HAP-1 (cell line): ENCODE measurements at regions not wholly inside any gene's neighbourhood (a gene's known extent, or its start where the extent isn't known, plus 50 kb on each side); places are given as distances from the start of the nearest gene placed in this dataset.
A peak's percentile ranks its signal among the peaks of the same experiment; 100 is the strongest.
"Not testable (repeated sequence)": the region's sequence is repeated elsewhere in the genome, so short reads cannot be mapped to it uniquely, and the experiment has no call there.

Source experiments
- DNase-seq, 2 experiments: peaks; one replicate each; pipeline ENCODE4 v3.0.0-alpha.2; 2016 to 2020; ENCODE audit warnings: low spot score in 2 of 2
- H3K27me3 ChIP-seq: fragments of 250-450 bp; sonication (Bioruptor Pico); 2 replicates; pipeline ENCODE4 v1.5.1; 2020; ENCODE audit warnings: low read depth, mild to moderate bottlenecking, moderate library complexity
- H3K36me3 ChIP-seq: fragments of 250-450 bp; sonication (Bioruptor Pico); replicated peaks from 2 replicates; pipeline ENCODE4 v1.5.1; 2020; ENCODE audit warnings: mild to moderate bottlenecking
- H3K4me1 ChIP-seq: fragments of 250-450 bp; sonication (Bioruptor Pico); 2 replicates; pipeline ENCODE4 v1.5.1; 2020; ENCODE audit warnings: mild to moderate bottlenecking
- H3K4me3 ChIP-seq: fragments of 250-450 bp; sonication (Bioruptor Pico); 2 replicates; pipeline ENCODE4 v1.5.1; 2020; ENCODE audit warnings: mild to moderate bottlenecking, moderate library complexity
- H3K9me3 ChIP-seq: fragments of 250-450 bp; sonication (Bioruptor Pico); 2 replicates; pipeline ENCODE4 v1.5.1; 2020; ENCODE audit warnings: mild to moderate bottlenecking, moderate library complexity
- in situ Hi-C: fragments of 300-500 bp; cut with MboI; formaldehyde crosslinking; loops from 3 replicates; pipeline ENCODE4 v1.14.3; 2020; ENCODE audit warnings: low sequenced_read_pairs, inconsistent platforms, mixed read lengths

DNA sequence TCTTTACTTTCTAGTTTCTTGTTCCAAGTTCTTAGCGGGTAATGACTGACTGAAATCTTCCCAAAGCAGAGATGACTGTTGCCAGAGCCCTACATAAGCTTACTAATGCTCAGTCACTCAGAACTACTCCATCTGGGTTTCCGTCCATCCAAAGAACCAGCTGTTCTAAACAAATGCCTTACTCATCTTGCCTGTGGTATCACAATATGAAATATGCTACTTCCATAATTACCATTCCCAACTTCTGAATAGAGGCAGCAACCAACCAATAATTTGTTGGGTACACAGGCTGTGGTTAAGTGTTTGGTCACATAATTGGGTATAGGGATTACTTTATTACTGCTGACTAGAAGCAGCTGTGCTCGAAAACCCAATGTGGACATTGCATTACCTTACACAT is 930.2 kb upstream of the DIAPH2 start:
- H3K4me3 ChIP-seq = no peak overlapping the region
- no peaks in the 10 kb centered on the region for H3K27me3 ChIP-seq
- H3K9me3 ChIP-seq = no peaks in the 10 kb centered on the region
- H3K36me3 ChIP-seq = no peaks in the 10 kb centered on the region
- no peaks in the 10 kb centered on the region for H3K4me1 ChIP-seq
- in situ Hi-C loops = loop anchor here (25.0 kb wide), 1 partner anchor 433 kb away; no protein-coding TSS in a partner anchor
- no peak for DNase-seq

DNA sequence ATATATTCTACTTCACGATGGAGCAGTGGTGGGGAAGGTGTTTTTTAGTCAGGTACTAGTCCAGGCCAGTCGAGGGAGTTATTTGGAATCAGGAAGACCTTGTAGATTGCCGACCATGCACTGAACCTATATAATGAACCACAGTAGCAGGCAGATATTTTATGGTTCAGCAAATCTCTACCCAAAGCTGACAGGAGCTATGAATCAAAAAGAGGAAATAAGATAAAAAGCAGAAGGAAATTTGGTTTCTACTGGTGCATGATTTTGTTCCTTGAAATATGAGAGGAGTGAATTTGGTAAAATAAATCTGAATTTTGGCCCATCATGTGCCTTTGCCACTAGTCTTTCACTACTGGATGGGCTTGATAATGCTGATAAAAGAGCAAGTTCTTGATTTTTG is 924.3 kb upstream of the DIAPH2 start:
- Histone ChIP-seq H3K36me3 (no peaks in the 10 kb centered on the region), H3K27me3 (no peaks in the 10 kb centered on the region), H3K4me1 (peaks cover 13% of the 10 kb centered on the region), H3K4me3 (no peak overlapping the region), H3K9me3 (no peaks in the 10 kb centered on the region)
- DNase-seq = no peak
- in situ Hi-C loops = loop anchor here (25.0 kb wide), 1 partner anchor 427 kb away; no protein-coding TSS in a partner anchor

DNA sequence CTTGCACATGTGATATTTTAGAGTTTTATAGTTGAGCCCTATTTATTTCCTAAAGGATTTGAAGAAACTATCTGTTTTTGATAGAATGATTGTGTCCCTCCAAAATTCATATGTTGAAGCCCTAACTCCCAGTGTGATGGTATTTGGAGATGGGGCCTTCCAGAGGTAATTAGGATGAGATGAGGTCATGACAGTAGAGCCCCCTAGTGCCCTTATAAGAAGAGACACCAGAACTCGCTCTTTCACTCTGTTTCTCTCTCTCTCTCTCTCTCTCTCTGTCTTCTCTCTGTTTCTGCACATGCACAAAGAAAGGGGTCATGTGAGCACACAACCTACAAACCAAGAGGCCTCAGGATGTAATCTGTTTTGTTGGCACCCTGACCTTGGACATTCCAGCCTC is 921.9 kb upstream of the DIAPH2 start:
- Histone ChIP-seq H3K4me1 (peaks cover 18% of the 10 kb centered on the region), H3K27me3 (no peaks in the 10 kb centered on the region), H3K36me3 (no peaks in the 10 kb centered on the region), H3K9me3 (no peaks in the 10 kb centered on the region), H3K4me3 (no peak overlapping the region)
- in situ Hi-C loops = loop anchor here (25.0 kb wide), 1 partner anchor 425 kb away; no protein-coding TSS in a partner anchor
- peak; percentile 26 to 81 for DNase-seq

DNA sequence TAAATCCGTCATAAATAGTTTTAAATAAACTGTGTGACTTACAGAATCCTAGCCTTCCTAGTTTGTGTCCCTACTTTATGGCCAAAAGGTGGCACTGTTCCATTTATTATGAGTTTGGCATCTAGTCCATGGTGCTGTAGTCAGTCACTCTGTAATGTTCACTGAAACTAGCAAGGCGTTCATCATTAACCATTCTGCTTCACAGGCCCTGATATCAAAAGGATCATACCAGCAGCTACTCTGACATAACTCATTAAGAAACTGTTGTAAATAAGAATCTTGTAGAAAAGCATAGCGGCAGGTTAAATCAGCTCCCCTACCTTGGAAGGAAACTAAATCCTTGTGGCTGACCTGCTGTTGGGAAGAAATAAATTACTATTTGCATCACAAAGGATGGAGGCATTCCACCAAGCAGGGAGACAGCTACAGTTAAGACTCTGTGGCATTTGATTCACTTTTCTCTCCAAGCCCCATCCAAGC is 919.6 kb upstream of the DIAPH2 start:
- no peak overlapping the region for H3K4me3 ChIP-seq
- H3K36me3 ChIP-seq = no peaks in the 10 kb centered on the region
- H3K4me1 ChIP-seq = peaks cover 18% of the 10 kb centered on the region
- DNase-seq = peak; percentile 53 to 88
- H3K27me3 ChIP-seq = no peaks in the 10 kb centered on the region
- H3K9me3 ChIP-seq = no peaks in the 10 kb centered on the region
- in situ Hi-C loops = loop anchor here (25.0 kb wide), 1 partner anchor 422 kb away; no protein-coding TSS in a partner anchor

DNA sequence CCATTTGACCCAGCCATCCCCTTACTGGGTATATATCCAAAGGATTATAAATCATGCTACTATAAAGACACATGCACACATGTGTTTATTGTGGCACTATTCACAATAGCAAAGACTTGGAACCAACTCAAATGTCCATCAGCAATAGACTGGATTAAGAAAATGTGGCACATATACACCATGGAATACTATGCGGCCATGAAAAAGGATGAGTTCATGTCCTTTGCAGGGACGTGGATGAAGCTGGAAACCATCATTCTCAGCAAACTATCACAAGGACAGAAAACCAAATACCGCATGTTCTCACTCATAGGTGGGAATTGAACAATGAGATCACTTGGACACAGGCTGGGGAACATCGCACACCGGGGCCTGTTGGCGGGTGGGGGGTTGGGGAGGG is 913.4 kb upstream of the DIAPH2 start:
- not testable (repeated sequence) for H3K4me1 ChIP-seq, H3K4me3 ChIP-seq, DNase-seq, H3K36me3 ChIP-seq, H3K9me3 ChIP-seq, H3K27me3 ChIP-seq
- in situ Hi-C loops = loop anchor here (25.0 kb wide), 1 partner anchor 416 kb away; no protein-coding TSS in a partner anchor

DNA sequence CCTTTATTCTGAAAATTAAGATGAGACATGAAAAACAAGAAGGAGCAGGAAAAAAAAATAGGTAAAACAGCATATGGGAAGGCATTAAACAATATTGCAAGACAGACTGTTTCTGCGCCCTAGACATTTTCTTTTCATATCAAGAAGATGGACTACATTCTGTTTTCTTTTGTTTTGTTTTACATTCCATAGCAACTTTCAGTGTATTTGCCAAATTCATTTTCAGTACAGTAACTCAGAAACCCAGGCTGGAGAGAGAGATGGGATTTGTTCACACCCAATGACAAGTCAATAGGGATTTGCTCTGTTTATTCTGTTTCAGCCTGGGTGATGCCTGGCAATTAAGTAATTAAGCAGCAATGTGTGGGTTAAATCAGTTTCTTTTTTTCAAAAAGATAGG is 892.8 kb upstream of the DIAPH2 start:
- H3K27me3 ChIP-seq = no peaks in the 10 kb centered on the region
- no peak overlapping the region for H3K4me3 ChIP-seq
- H3K36me3 ChIP-seq = no peaks in the 10 kb centered on the region
- H3K4me1 ChIP-seq = no peaks in the 10 kb centered on the region
- H3K9me3 ChIP-seq = no peaks in the 10 kb centered on the region
- DNase-seq = no peak
- in situ Hi-C loops = no loop called here

DNA sequence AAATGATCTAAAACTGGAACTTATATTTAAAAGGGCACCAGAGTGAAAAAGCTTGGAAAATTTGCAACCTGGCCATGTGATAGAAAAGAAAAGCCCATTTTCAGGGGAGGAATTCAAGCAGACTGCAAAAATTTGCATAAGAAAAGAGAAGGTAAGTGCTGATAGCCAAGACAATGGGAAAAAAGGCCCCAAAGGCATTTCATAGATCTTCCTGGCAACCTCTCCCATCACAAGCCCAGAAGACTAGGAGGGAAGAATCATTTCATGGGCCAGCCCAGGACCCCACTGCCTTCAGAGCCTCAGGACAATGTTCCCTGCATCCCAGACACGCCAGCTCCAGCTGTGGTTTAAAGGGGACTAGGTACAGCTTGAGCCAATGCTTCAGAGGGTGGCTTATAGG is 887.3 kb upstream of the DIAPH2 start:
- no peak overlapping the region for H3K4me3 ChIP-seq
- H3K9me3 ChIP-seq = no peaks in the 10 kb centered on the region
- no peaks in the 10 kb centered on the region for H3K27me3 ChIP-seq
- no peaks in the 10 kb centered on the region for H3K4me1 ChIP-seq
- H3K36me3 ChIP-seq = no peaks in the 10 kb centered on the region
- peak in 1 of 2 experiments; percentile 20 for DNase-seq
- in situ Hi-C loops = no loop called here

DNA sequence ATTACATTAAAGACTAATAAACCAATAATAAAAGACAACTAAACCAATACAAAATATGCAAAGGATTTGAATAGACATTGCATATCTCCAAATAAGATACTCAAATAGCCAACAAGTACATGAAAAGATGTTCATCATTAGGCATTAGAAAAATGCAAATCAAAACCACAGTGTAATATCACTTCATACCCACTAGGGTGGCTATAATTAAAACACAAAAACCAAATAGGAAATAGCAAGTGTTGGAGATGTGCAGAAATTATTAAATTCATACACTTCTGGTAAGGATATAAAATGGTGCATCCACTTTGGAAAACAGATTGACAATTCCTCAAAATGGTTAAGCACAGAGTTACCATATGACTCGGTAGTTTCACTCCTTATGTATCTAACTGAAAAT is 860.8 kb upstream of the DIAPH2 start:
- Histone ChIP-seq H3K4me1 (peaks cover 3% of the 10 kb centered on the region), H3K27me3 (no peaks in the 10 kb centered on the region), H3K36me3 (no peaks in the 10 kb centered on the region), H3K4me3 (no peak overlapping the region), H3K9me3 (no peaks in the 10 kb centered on the region)
- in situ Hi-C loops = no loop called here
- DNase-seq = no peak

DNA sequence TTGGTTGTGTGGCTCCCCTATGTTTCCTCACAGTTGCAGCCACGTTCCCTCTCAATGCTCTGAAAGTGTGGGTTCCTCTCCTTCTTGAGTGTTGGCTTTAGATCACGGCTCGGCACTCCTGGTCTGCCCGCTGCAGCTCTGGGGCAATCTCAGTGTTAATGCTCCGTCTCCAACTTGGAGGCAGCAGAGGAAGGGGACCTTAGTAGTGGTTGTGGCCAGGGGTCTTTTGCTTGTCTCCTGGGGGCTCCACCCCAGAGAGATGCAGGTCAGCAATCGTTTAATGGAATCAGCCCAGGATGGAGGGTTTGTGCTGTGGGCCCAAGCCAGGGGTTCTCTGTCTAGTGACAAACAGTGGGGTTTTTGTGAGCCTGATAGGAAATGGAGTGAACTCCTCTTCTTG is 849.4 kb upstream of the DIAPH2 start:
- DNase-seq = no peak
- Histone ChIP-seq H3K4me3 (no peak overlapping the region), H3K9me3 (no peaks in the 10 kb centered on the region), H3K36me3 (no peaks in the 10 kb centered on the region), H3K4me1 (no peaks in the 10 kb centered on the region), H3K27me3 (no peaks in the 10 kb centered on the region)
- in situ Hi-C loops = no loop called here

DNA sequence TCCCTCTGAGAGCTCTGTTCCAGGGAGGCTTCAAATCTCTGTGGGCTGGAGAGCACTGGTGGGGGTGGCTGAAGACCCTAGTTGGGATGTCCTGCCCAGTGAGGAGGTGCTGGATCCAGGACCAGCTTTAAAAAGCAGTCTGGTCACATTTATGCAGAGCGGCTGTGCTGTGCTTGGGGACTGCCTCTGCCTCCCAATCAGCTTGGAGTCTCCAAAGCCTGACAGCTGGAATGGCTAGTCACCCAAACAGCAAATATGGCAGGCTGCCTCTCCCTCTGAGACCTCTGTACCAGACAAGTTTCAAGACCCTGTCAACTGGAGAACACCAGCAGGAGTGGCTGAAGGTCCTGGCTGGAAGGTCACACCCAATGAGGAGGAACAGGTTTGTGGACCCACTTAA is 848.1 kb upstream of the DIAPH2 start:
- in situ Hi-C loops = no loop called here
- Histone ChIP-seq H3K27me3 (no peaks in the 10 kb centered on the region), H3K4me1 (peaks cover 3% of the 10 kb centered on the region; the same call in 1 of the 2 replicates), H3K9me3 (no peaks in the 10 kb centered on the region), H3K36me3 (no peaks in the 10 kb centered on the region), H3K4me3 (no peak overlapping the region)
- no peak for DNase-seq

DNA sequence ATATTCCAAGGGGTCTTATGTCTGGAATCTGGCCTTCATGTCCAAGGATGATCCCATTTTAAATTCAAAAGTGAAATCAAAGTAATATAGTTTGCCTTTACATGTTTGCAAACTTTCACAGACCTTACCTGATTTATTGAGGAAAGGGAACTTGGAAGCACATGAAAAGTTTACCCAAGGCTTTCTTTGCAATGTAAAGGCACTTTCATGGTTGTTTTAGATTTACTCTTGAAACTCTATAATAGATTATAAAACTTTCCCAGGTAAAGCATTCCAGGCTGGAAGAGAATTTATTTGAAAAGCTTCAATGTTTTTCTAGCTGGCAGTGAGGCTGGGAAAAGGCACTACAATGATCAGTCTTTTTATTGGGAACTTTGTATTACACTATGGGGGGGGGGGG is 842.8 kb upstream of the DIAPH2 start:
- no peaks in the 10 kb centered on the region for H3K36me3 ChIP-seq
- in situ Hi-C loops = no loop called here
- no peak for DNase-seq
- no peak overlapping the region for H3K4me3 ChIP-seq
- H3K4me1 ChIP-seq = peaks cover 3% of the 10 kb centered on the region; the same call in 1 of the 2 replicates
- no peaks in the 10 kb centered on the region for H3K9me3 ChIP-seq
- H3K27me3 ChIP-seq = no peaks in the 10 kb centered on the region

DNA sequence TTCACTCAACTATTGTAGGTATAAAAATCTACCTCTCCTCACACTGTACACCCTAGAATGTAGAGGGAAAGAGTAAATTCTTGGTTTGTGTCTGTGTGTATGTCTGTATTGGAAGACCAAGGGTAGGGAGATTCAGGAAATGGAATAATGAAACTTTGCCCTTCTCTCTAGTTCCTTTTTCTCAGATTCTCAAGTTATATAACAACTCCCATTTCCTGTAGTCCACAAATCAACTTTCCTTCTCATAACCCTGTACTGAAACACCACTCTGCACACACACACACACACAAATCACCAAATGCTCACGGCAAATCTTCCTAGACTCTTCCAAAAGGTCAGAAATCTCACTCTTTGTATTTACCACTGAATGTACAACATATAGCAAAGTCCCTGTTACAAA is 824.5 kb upstream of the DIAPH2 start:
- in situ Hi-C loops = no loop called here
- H3K4me1 ChIP-seq = no peaks in the 10 kb centered on the region
- no peak for DNase-seq
- no peaks in the 10 kb centered on the region for H3K36me3 ChIP-seq
- H3K9me3 ChIP-seq = no peaks in the 10 kb centered on the region
- H3K27me3 ChIP-seq = no peaks in the 10 kb centered on the region
- H3K4me3 ChIP-seq = no peak overlapping the region

DNA sequence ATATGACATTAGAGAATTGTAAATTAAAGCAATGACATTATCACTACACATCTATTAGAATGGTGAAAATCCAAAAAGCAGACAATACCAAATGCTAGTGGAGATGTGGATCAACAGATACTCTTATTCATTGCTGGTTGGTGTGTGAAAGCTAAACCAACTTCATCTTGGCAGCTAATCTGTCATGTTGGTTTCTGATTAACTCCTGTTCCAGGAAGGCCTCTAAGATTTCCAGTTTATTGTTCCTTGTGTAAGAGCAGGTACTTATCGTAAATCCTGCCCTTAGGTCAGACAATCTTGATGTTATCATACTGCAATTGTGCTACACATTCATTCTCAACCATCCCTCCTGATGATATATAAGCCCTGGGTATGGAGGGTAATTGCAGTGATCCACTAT is 809.0 kb upstream of the DIAPH2 start:
- in situ Hi-C loops = no loop called here
- H3K36me3 ChIP-seq = no peaks in the 10 kb centered on the region
- no peaks in the 10 kb centered on the region for H3K27me3 ChIP-seq

DNA sequence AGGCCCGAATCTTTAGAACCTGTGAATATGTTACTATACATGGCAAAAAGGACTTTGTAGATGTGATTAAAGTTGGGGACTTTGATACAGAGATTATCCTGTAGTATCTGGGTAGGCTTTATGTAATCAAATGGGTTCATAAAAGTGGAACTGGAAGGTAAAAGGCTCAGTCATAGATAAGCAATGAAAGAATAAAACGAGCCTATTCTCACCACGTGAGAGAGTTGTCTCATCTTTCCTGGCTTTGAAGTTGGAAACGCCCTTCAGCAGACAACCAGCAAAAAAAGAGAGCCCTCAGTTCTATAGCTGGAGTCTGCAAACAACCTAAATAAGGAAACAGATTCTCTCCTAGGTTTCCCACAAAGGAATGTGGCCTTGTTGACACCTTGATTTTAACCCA is 805.8 kb upstream of the DIAPH2 start:
- Histone ChIP-seq H3K4me3 (no peak overlapping the region), H3K36me3 (no peaks in the 10 kb centered on the region), H3K4me1 (no peaks in the 10 kb centered on the region), H3K27me3 (no peaks in the 10 kb centered on the region), H3K9me3 (no peaks in the 10 kb centered on the region)
- no peak for DNase-seq
- in situ Hi-C loops = no loop called here

More for the DNA sequence above, 809.0 kb upstream of the DIAPH2 start:
- DNase-seq = no peak
- Histone ChIP-seq H3K9me3 (no peaks in the 10 kb centered on the region), H3K4me3 (no peak overlapping the region), H3K4me1 (no peaks in the 10 kb centered on the region)

DNA sequence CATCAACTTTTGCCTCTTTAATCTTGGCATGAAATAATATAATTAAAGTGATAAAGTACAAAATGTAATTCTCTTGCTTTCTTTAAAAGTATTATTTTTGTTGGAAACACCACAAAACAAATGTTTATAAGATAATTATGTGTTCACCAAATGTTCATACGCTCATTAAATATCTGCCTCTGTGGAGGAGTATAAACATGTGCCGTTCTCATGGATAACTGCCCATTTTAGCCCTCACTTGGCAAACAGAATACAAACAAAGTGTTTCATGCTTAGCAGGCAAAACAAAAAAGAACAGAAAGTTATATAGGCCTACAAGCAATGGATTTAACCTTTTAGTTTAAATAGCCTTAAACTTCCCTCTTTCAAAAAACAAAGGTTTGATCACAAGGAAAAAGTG is 800.5 kb upstream of the DIAPH2 start:
- Histone ChIP-seq H3K27me3 (no peaks in the 10 kb centered on the region), H3K9me3 (no peaks in the 10 kb centered on the region), H3K4me3 (no peak overlapping the region), H3K36me3 (no peaks in the 10 kb centered on the region), H3K4me1 (peaks cover 17% of the 10 kb centered on the region)
- no peak for DNase-seq
- in situ Hi-C loops = no loop called here
